Ecto neural progenitor cell (in vitro differentiated cells): ENCODE measurements at regions not wholly inside any gene's neighbourhood (a gene's known extent, or its start where the extent isn't known, plus 50 kb on each side); places are given as distances from the start of the nearest gene placed in this dataset.
"Not testable (repeated sequence)": the region's sequence is repeated elsewhere in the genome, so short reads cannot be mapped to it uniquely, and the experiment has no call there.

ENCODE experiments used
- DNase-seq: peaks from one replicate; pipeline ENCODE4 v3.0.0-alpha.2; 2018; ENCODE audit warnings: low spot score

DNA sequence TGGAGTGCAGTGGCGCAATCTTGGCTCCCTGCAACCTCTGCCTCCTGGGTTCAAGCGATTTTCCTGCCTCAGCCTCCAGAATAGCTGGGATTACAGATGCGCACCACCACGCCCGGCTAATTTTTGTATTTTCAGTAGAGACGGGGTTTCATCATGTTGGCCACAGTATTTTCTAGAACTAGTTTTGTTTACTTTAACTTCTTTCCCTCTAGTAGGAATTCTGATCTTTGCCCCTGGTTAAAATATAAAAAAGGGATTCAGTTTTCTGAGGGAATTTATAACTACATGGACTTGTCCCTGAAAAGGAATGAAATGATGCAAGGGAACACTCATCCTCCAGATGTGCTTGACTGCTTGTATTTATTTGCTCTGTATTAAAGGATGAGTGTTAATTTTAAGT is 628.9 kb downstream of the ETNK1 start:
- DNase-seq: not testable (repeated sequence)

GRCh38 chr12:23259558-23259957 is 634.6 kb downstream of the ETNK1 start:
- DNase-seq: no peak

DNA sequence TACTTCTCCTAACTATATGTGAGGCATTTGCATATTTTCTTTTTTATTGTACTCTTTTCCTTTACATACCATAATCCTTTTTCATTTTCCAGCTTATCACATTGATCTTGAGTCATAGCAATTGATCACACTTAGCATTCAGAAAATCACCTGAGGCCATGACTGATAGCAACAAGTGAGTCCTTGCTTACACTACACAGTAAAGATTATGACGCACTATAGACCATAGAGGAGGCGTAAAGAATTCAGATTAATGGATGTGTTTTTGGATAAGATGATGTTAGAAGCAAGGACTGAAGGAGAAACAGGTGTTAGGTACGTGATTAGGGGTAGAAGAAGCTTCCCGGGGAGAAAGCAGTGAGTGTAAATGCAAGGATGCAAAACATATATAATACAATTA is 637.7 kb downstream of the ETNK1 start:
- no peak for DNase-seq

GRCh38 chr12:23277831-23278230 is 652.9 kb downstream of the ETNK1 start:
- no peak for DNase-seq

- DNase-seq: no peak
Observed at GRCh38 chr12:23281295-23281694, 656.3 kb downstream of the ETNK1 start.

DNA sequence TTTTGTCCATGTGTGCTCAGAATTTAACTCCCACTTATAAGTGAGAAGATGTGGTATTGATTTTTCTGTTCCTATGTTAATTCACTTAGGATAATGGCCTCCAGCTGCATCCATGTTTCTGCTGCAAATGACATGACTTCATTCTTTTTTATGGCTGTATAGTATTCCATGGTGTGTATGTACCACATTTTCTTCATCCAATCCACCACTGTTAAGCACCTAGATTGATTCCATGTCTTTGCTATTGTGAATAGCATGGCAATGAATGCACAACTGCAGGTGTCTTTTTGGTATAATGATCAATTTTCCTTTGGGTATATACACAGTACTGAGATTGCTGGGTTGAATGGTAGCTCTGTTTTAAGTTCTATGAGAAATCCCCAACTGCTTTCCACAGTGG is 657.7 kb downstream of the ETNK1 start:
- no peak for DNase-seq

DNA sequence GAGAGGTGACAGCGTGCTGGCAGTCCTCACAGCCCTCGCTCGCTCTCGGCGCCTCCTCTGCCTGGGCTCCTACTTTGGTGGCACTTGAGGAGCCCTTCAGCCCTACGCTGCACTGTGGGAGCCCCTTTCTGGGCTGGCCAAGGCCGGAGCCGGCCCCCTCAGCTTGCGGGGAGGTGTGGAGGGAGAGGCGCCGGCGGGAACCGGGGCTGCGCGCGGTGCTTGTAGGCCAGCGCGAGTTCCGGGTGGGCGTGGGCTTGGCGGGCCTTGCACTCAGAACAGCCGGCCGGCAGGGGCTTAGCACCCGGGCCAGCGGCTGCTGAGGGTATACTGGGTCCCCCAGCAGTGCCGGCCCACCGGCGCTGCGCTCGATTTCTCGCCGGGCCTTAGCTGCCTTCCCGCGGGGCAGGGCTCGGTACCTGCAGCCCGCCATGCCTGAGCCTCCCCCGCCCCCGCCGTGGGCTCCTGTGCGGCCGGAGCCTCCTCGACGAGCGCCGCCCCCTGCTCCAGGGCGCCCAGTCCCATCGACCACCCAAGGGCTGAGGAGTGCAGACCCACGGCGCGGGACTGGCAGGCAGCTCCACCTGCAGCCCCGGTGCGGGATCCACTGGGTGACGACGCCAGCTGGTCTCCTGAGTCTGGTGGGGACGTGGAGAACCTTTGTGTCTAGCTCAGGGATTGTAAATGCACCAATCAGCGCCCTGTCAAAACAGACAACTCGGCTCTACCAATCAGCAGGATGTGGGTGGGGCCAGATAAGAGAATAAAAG is 661.0 kb downstream of the ETNK1 start:
- DNase-seq: not testable (repeated sequence)

DNA sequence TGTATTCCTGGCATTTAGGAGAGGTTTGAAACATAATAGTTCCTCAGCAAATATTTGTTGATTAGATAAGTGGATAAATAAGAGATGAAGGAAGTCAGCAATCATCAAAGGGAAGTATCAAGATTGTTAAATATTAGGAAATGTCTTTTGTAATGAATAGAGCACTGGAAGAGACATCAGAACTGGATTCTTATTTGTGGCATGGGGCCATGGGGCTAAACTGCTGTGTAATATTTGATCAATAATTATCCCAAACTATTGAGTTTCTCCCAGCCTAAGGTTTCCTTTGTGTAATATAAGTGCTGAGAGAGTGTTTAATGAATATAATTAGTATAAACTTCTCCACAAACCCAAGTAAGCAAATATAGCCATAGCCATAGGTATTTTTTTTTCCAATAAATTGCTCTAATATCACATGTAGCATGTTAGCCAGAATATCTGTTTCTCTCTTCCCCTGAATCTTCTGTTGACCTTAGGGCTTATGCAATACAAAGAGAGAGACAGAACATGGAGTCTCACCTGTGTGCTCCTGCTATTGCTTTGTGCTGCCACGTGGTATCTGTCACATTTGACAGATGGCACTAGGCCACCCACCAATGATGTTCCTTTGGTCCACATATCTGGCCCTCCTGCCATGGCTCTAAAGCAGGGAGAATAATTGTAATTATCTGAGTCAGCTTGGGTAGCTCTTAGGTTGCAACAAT is 658.7 kb downstream of the SOX5 start:
- DNase-seq: no peak

- no peak for DNase-seq
Observed at GRCh38 chr12:23303220-23303619, 646.2 kb downstream of the SOX5 start.

- no peak for DNase-seq
Observed at GRCh38 chr12:23303821-23304220, 645.6 kb downstream of the SOX5 start.

GRCh38 chr12:23333938-23334337 is 615.5 kb downstream of the SOX5 start:
- no peak for DNase-seq

DNA sequence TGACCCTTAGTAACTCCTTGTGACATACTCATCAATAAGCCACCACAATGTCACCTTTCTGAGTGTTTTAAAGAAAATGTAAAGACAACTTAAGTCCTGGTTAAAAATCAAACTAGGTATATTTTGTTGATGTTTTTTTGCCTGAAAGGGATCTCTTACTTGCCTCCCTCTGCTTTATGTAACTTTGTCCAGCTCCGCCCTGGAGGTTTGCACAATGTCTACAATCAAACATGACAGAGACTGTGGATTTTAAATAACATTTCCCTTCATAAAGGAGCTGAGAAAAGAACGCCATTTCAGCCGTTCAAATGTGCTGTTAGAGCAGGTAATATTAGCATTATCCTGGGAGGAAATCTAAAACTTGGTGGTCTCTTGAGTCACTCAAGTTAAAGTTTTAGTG is 613.9 kb downstream of the SOX5 start:
- no peak for DNase-seq

DNA sequence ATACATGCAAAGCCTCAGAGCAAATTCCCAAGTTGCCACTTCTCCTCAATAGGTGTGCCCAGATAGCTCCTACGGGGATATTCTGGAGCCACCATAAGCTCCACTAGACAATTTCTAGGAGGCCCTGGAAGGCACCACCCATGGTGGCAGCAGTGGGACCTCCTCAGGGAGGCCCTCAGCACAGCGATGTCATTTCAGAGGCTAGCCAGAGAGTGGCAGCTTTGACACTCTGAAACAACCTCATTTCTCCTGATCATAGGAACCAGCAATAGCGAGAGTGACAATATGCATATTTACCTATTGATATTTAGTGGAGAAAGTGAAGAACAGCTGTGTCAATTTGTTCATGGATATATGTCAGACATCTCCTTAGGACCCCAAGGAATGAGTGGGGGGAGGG is 612.3 kb downstream of the SOX5 start:
- DNase-seq: no peak

DNA sequence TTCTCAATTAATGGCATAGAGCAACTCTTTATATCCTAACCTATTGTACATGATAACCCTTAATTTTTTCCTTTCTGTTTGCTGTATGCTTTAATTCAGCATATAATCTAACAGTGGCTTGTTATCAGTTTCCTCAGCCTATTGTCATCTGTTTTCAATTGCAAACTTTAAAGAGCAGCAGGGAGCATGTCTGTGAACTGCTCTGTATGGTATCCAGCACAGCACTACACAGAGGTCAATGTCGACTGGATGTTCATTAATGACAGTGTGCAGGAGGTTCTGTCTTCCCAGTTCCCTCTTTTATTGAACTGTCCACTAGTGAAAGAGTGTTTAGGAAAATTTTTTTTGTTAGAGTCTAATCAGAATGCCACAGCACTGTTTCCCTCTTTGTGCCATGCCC is 609.1 kb downstream of the SOX5 start:
- DNase-seq: no peak

DNA sequence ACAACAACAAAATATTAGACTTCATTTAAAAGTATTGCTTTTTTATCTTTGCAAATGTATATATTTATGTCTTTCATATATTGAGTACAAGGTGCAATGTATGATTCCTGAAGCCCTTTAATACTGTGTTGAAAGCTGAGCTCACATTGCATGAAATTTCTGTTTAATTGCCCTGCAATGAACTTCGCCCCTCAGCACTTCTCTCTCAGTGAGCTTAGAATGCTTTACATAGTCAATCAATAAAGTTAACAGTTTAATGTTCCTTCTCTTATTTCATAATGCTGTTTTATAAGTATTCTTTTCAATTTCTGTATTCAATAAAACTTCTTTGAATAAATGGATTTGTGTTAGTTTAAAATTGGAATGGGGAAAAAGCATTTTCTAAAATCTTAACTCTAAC is 607.1 kb downstream of the SOX5 start:
- no peak for DNase-seq

GRCh38 chr12:23349564-23349963 is 599.9 kb downstream of the SOX5 start:
- no peak for DNase-seq

DNA sequence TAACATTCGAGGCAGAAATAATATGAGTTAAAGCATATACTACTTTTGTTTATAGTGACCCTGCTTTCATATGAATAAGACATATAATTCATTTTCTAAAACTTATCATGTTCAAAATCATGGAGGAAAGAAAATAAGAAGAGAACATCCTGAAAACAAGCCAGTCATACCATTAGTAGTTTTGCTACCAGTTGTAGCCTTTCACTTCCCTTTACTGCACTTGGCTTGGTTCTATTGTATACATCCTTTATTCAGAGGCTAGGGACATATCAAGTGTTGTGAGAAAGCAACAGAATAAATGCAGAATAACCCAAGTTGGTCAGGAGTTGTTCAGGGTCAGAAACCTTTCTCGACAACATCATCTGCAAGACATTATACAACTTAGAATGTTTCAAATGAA is 598.7 kb downstream of the SOX5 start:
- DNase-seq: no peak

DNA sequence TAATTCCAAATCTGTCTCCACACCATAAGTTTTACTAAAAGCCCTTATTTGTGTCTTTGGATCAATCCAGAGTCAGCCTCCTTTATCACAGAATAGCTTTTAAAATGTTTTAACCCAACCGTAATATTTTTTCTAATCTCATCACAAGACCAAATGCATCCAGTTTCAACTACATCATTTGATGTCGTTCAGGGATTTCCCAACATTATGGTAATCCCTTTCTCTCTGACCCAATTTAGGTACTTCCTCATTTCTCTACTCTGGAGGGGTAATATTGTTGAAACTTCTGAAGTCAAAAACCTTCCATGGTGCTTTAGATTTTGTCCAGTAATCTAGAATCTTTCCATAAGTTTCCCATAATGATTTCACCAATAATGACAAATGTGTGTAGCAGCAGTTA is 596.8 kb downstream of the SOX5 start:
- no peak for DNase-seq

GRCh38 chr12:23354800-23355199 is 594.7 kb downstream of the SOX5 start:
- DNase-seq: no peak

GRCh38 chr12:23356440-23356839 is 593.0 kb downstream of the SOX5 start:
- DNase-seq: no peak

- no peak for DNase-seq
Observed at GRCh38 chr12:23356927-23357708, 592.4 kb downstream of the SOX5 start.

DNA sequence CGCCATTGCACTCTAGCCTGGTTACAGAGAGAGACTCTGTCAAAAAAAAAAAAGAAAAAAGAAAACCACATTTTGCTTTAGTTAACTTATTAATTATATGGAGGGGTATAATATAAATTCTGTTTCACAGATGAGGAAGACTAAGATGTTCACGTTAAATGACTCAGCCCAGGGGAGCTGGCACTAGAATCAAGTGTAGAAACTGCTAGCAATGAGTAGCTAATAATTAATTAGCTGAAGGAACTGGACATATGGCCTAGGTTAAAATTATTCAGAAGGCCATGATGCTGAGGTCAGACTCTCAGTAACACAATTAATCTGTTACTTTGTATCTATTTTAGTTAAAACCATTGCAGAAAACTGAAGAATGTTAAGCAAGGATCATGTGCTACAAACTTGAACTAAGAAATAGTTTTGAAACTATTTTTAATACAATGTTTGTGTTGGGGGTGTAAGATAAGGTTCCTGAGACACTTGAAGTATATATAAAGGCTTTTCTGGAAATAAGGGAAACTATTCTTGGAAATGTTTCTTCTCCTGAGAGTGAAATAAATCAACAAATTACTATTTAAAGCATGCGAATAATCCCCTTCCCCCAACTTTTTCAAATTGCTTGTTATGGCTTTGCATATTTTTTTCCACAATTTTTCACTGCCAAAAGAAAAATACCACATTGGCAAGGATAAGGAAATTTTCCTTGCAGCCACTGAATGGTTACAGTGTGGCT is 589.3 kb downstream of the SOX5 start:
- DNase-seq: no peak
